ENCODE measurements at regions not wholly inside any gene's neighbourhood (a gene's known extent, or its start where the extent isn't known, plus 50 kb on each side); places are given as distances from the start of the nearest gene placed in this dataset.
"Not testable (repeated sequence)": the region's sequence is repeated elsewhere in the genome, so short reads cannot be mapped to it uniquely, and the experiment has no call there.

- DNase-seq, result no peak
Measured at GRCh38 chr1:101122452-101123166, 97.0 kb upstream of the DPH5 start.

- no peak for DNase-seq
Measured at GRCh38 chr1:101121975-101122374, 96.4 kb upstream of the DPH5 start.

GRCh38 chr1:101121504-101121903, 95.9 kb upstream of the DPH5 start:
- no peak for DNase-seq

- no peak for DNase-seq
Measured at GRCh38 chr1:101120868-101121267, 95.3 kb upstream of the DPH5 start.

GRCh38 chr1:101119289-101119688, 93.7 kb upstream of the DPH5 start:
- no peak for DNase-seq

GRCh38 chr1:101116006-101116405, 90.4 kb upstream of the DPH5 start:
- no peak for DNase-seq

- no peak for DNase-seq
Measured at GRCh38 chr1:101115112-101115511, 89.5 kb upstream of the DPH5 start.

- DNase-seq, result not testable (repeated sequence)
Measured at GRCh38 chr1:101114128-101114527, 88.5 kb upstream of the DPH5 start.

- peak; percentile 59 for DNase-seq
Measured at GRCh38 chr1:101112051-101112780, 86.6 kb upstream of the DPH5 start.

- DNase-seq, result no peak
Measured at GRCh38 chr1:101111461-101111860, 85.9 kb upstream of the DPH5 start.

- DNase-seq, result no peak
Measured at GRCh38 chr1:101109791-101110190, 84.2 kb upstream of the DPH5 start.

GRCh38 chr1:101108111-101108500, 82.5 kb upstream of the DPH5 start:
- no peak for DNase-seq

GRCh38 chr1:101107496-101108110, 82.0 kb upstream of the DPH5 start:
- DNase-seq, result no peak

GRCh38 chr1:101105877-101106276, 80.3 kb upstream of the DPH5 start:
- no peak for DNase-seq

- no peak for DNase-seq
Measured at GRCh38 chr1:101102426-101103156, 77.0 kb upstream of the DPH5 start.

GRCh38 chr1:101101360-101101759, 75.8 kb upstream of the DPH5 start:
- DNase-seq, result no peak

GRCh38 chr1:101100674-101101073, 75.1 kb upstream of the DPH5 start:
- DNase-seq, result no peak

- no peak for DNase-seq
Measured at GRCh38 chr1:101098907-101099306, 73.3 kb upstream of the DPH5 start.

GRCh38 chr1:101098327-101098726, 72.7 kb upstream of the DPH5 start:
- no peak for DNase-seq

- DNase-seq, result no peak
Measured at GRCh38 chr1:101089613-101090338, 64.2 kb upstream of the DPH5 start.

- no peak for DNase-seq
Measured at GRCh38 chr1:101088431-101088830, 62.8 kb upstream of the DPH5 start.

GRCh38 chr1:101086783-101087182, 61.2 kb upstream of the DPH5 start:
- no peak for DNase-seq

Measured in DMS 273 treated with DMSO at 0.1 percent for 48 hours (cell line).